ENCODE measurements at regions not wholly inside any gene's neighbourhood (a gene's known extent, or its start where the extent isn't known, plus 50 kb on each side); places are given as distances from the start of the nearest gene placed in this dataset.

DNA sequence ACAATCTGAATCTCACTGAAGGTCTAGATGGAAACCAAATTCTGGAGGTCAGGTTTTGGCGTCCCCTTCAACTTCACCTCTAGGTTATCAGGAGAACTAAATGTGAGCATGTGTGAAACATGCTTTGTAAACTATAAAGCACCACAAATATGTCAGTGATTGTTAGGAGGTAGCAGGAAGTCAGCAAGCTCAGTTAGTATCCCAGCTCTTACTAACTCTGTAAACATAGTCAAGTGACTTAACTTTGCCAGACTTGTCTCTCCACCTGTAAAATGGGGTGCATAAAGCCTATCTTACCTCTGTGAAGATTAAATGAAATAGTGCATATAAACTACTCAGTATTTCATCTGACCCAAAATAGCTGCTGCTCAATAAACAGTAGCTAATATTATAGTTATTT is 121.5 kb downstream of the INSIG2 start:
- no peaks in the 10 kb centered on the region for H3K36me3 ChIP-seq (ENCODE audit: control insufficient read depth in 2 of 2, insufficient read depth in 2 of 2, low read length in 1 of 2)
- 0% methylated on average over 1 of the region's 1 CpG for WGBS (ENCODE audit: insufficient coverage, insufficient replicate concordance, low lambda C conversion rate, missing lambda C conversion rate)
- DNase-seq (ENCODE audit: low read depth, low spot score) (no peak), FAIRE-seq (no peak), ATAC-seq (no peak)
- intact Hi-C loops (cut with micrococcal nuclease; ENCODE audit: unreplicated experiment) (no loop called here), in situ Hi-C loops (cut with MboI) (no loop called here)
- H3K4me2 ChIP-seq (ENCODE audit: control insufficient read depth, insufficient read depth), result no peak overlapping the region
- POLR2A ChIA-PET, result no interaction called here
- RAD21 ChIA-PET (ENCODE audit: unreplicated experiment), result no interaction called here
- H3K9ac ChIP-seq (ENCODE audit: control insufficient read depth, insufficient read depth, low read length), result no peak overlapping the region
- H3K4me1 ChIP-seq (ENCODE audit: control insufficient read depth, insufficient read depth, low read length), result no peaks in the 10 kb centered on the region
- no peaks in the 10 kb centered on the region for H4K20me1 ChIP-seq (ENCODE audit: control insufficient read depth, insufficient read depth)
- H2AFZ ChIP-seq (ENCODE audit: control insufficient read depth, low read depth, low read length), result no peak overlapping the region
- no peaks in the 10 kb centered on the region for H3K9me3 ChIP-seq (replicated peaks; ENCODE audit: control insufficient read depth, insufficient read depth, low read length)
- CTCF ChIA-PET, result interaction anchor here (5.6 kb wide), 1 partner anchor 12 kb away, joined by 20 read pairs; no protein-coding TSS in a partner anchor
- no peaks in the 10 kb centered on the region; a peak in 3 of 4 replicates for H3K27me3 ChIP-seq (replicated peaks in 1 of 2; ENCODE audit: control insufficient read depth in 2 of 2, insufficient read depth in 2 of 2, low read length in 1 of 2)
- H3K79me2 ChIP-seq (ENCODE audit: control insufficient read depth, insufficient read depth, low read length), result no peaks in the 10 kb centered on the region
- H3K4me3 ChIP-seq, result no peak overlapping the region
- no TSS peak for BruUV-seq (replicated peaks)
- H3K27ac ChIP-seq (ENCODE audit: control insufficient read depth, insufficient read depth), result no peak overlapping the region
- SMC1A ChIA-PET (ENCODE audit: uncharacterized antibody, unreplicated experiment), result interaction anchor here (1.0 to 1.2 kb wide), 2 partner anchors 11 to 14 kb away, joined by 3 read pairs; no protein-coding TSS in a partner anchor
- no peak for TF ChIP-seq YY1 (IDR thresholded peaks at IDR 0.05; ENCODE audit: low read depth, low read length)
- no peak for TF ChIP-seq CREM (IDR thresholded peaks at IDR 0.05; ENCODE audit: low read depth)
- TF ChIP-seq YBX1 (IDR thresholded peaks at IDR 0.05), result no peak
- TF ChIP-seq, protein P1, sequence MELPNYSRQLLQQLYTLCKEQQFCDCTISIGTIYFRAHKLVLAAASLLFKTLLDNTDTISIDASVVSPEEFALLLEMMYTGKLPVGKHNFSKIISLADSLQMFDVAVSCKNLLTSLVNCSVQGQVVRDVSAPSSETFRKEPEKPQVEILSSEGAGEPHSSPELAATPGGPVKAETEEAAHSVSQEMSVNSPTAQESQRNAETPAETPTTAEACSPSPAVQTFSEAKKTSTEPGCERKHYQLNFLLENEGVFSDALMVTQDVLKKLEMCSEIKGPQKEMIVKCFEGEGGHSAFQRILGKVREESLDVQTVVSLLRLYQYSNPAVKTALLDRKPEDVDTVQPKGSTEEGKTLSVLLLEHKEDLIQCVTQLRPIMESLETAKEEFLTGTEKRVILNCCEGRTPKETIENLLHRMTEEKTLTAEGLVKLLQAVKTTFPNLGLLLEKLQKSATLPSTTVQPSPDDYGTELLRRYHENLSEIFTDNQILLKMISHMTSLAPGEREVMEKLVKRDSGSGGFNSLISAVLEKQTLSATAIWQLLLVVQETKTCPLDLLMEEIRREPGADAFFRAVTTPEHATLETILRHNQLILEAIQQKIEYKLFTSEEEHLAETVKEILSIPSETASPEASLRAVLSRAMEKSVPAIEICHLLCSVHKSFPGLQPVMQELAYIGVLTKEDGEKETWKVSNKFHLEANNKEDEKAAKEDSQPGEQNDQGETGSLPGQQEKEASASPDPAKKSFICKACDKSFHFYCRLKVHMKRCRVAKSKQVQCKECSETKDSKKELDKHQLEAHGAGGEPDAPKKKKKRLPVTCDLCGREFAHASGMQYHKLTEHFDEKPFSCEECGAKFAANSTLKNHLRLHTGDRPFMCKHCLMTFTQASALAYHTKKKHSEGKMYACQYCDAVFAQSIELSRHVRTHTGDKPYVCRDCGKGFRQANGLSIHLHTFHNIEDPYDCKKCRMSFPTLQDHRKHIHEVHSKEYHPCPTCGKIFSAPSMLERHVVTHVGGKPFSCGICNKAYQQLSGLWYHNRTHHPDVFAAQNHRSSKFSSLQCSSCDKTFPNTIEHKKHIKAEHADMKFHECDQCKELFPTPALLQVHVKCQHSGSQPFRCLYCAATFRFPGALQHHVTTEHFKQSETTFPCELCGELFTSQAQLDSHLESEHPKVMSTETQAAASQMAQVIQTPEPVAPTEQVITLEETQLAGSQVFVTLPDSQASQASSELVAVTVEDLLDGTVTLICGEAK (IDR thresholded peaks at IDR 0.05; ENCODE audit: borderline replicate concordance), result no peak
- TF ChIP-seq, protein P2, sequence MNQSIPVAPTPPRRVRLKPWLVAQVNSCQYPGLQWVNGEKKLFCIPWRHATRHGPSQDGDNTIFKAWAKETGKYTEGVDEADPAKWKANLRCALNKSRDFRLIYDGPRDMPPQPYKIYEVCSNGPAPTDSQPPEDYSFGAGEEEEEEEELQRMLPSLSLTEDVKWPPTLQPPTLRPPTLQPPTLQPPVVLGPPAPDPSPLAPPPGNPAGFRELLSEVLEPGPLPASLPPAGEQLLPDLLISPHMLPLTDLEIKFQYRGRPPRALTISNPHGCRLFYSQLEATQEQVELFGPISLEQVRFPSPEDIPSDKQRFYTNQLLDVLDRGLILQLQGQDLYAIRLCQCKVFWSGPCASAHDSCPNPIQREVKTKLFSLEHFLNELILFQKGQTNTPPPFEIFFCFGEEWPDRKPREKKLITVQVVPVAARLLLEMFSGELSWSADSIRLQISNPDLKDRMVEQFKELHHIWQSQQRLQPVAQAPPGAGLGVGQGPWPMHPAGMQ (IDR thresholded peaks at IDR 0.05; ENCODE audit: borderline replicate concordance), result no peak
- no peak for TF ChIP-seq KDM1A (IDR thresholded peaks at IDR 0.05; ENCODE audit: borderline replicate concordance)
- TF ChIP-seq, protein P3, sequence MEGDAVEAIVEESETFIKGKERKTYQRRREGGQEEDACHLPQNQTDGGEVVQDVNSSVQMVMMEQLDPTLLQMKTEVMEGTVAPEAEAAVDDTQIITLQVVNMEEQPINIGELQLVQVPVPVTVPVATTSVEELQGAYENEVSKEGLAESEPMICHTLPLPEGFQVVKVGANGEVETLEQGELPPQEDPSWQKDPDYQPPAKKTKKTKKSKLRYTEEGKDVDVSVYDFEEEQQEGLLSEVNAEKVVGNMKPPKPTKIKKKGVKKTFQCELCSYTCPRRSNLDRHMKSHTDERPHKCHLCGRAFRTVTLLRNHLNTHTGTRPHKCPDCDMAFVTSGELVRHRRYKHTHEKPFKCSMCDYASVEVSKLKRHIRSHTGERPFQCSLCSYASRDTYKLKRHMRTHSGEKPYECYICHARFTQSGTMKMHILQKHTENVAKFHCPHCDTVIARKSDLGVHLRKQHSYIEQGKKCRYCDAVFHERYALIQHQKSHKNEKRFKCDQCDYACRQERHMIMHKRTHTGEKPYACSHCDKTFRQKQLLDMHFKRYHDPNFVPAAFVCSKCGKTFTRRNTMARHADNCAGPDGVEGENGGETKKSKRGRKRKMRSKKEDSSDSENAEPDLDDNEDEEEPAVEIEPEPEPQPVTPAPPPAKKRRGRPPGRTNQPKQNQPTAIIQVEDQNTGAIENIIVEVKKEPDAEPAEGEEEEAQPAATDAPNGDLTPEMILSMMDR (IDR thresholded peaks at IDR 0.05 in 2 of 3, conservative IDR thresholded peaks at IDR 0.05 in 1 of 3; ENCODE audit: control insufficient read depth in 2 of 3, extremely low read depth in 1 of 3, insufficient read depth in 1 of 3, low read depth in 3 of 3, low read length in 3 of 3), result no peak
- TF ChIP-seq, protein P4, sequence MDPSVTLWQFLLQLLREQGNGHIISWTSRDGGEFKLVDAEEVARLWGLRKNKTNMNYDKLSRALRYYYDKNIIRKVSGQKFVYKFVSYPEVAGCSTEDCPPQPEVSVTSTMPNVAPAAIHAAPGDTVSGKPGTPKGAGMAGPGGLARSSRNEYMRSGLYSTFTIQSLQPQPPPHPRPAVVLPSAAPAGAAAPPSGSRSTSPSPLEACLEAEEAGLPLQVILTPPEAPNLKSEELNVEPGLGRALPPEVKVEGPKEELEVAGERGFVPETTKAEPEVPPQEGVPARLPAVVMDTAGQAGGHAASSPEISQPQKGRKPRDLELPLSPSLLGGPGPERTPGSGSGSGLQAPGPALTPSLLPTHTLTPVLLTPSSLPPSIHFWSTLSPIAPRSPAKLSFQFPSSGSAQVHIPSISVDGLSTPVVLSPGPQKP (IDR thresholded peaks at IDR 0.05; ENCODE audit: low read depth, low read length), result no peak
- TF ChIP-seq, protein P5, sequence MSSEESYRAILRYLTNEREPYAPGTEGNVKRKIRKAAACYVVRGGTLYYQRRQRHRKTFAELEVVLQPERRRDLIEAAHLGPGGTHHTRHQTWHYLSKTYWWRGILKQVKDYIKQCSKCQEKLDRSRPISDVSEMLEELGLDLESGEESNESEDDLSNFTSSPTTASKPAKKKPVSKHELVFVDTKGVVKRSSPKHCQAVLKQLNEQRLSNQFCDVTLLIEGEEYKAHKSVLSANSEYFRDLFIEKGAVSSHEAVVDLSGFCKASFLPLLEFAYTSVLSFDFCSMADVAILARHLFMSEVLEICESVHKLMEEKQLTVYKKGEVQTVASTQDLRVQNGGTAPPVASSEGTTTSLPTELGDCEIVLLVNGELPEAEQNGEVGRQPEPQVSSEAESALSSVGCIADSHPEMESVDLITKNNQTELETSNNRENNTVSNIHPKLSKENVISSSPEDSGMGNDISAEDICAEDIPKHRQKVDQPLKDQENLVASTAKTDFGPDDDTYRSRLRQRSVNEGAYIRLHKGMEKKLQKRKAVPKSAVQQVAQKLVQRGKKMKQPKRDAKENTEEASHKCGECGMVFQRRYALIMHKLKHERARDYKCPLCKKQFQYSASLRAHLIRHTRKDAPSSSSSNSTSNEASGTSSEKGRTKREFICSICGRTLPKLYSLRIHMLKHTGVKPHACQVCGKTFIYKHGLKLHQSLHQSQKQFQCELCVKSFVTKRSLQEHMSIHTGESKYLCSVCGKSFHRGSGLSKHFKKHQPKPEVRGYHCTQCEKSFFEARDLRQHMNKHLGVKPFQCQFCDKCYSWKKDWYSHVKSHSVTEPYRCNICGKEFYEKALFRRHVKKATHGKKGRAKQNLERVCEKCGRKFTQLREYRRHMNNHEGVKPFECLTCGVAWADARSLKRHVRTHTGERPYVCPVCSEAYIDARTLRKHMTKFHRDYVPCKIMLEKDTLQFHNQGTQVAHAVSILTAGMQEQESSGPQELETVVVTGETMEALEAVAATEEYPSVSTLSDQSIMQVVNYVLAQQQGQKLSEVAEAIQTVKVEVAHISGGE (CRISPR knock-in tag; IDR thresholded peaks at IDR 0.05), result no peak
- TF ChIP-seq JUNB (IDR thresholded peaks at IDR 0.05), result no peak
- TF ChIP-seq, protein P6, sequence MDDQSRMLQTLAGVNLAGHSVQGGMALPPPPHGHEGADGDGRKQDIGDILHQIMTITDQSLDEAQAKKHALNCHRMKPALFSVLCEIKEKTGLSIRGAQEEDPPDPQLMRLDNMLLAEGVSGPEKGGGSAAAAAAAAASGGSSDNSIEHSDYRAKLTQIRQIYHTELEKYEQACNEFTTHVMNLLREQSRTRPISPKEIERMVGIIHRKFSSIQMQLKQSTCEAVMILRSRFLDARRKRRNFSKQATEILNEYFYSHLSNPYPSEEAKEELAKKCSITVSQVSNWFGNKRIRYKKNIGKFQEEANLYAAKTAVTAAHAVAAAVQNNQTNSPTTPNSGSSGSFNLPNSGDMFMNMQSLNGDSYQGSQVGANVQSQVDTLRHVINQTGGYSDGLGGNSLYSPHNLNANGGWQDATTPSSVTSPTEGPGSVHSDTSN (IDR thresholded peaks at IDR 0.05; ENCODE audit: insufficient replicate concordance, low read depth, low read length), result no peak

Data from GM12878 (cell line).